HG03460 (cell line): ENCODE measurements at regions not wholly inside any gene's neighbourhood (a gene's known extent, or its start where the extent isn't known, plus 50 kb on each side); places are given as distances from the start of the nearest gene placed in this dataset.

Experiments used
- ATAC-seq: cut with Tn5 transposase; IDR thresholded peaks from one replicate; pipeline ENCODE4 v1.9.1; 2021; ENCODE audit not compliant: unreplicated experiment

DNA sequence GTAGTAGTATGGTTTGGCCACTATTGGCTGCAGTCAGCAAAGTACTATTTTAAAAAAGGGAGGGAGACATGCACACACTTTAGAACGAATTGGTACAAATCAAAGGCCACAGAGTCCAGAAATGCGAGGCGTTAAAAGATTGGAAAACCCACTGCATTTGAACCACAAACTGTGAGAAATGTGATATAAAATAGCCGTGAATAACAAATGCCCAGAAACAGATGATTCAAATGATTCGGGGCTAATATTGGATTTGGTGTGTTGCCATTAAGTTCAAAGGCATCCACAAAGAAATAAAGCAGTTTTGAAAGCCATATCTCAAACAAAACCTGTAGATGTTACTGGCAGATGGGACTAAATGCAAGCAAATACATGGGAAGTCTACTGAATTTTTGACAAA, 140.9 kb upstream of the HMHB1 start:
- no peak for ATAC-seq

GRCh38 chr5:143665866-143666265, 146.1 kb upstream of the HMHB1 start:
- ATAC-seq = no peak

- ATAC-seq = no peak
These were observed 147.3 kb upstream of the HMHB1 start for GRCh38 chr5:143664623-143665022.

GRCh38 chr5:143663872-143664271, 148.1 kb upstream of the HMHB1 start:
- no peak for ATAC-seq

- no peak for ATAC-seq
These were observed 149.9 kb upstream of the HMHB1 start for GRCh38 chr5:143662020-143662419.

DNA sequence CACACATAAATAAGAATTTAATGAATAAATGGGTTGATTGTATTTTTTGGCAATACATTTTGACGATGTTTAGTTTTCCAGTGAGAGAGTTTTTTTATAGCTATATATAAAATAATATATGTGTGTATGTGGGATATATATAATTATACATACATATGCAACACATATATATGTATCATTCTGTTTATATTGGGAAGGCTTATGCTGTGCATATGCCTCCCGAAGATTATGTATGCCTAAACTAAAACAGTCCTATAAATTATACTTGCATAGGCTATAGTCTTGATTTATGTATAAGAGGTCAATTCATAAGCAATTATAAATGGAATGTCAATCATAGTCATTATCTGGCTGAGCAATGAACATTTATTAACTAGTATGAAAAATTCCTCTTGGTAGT, 151.3 kb upstream of the HMHB1 start:
- no peak for ATAC-seq

DNA sequence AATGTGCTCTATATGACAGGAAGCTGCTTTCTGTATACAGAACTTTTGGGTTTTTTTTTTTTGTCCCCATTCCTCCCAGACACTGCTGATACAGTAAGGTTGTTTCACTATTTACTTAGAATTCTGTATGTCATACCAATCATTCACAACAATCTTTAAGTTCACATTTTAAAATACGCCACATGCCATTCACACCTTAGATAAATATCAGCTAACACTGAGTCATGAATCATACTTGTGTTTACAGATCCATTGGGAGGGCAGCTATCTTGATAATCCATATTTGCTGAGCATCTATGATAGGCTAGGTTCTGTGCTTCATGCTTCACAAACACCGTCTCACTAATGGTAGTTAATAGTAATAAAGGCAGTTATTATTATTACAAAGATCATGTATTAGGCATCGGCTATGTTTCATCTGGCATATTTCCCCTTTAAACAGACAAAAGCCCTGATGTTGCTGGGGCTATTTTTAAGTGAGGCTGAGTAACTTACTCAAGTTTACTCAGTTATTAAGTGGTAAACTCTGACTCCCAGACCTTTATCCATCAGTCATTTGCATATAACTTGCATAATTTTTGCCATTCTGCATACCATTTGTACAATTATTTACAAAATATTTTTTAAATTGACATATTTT, 152.2 kb upstream of the HMHB1 start:
- ATAC-seq = no peak

DNA sequence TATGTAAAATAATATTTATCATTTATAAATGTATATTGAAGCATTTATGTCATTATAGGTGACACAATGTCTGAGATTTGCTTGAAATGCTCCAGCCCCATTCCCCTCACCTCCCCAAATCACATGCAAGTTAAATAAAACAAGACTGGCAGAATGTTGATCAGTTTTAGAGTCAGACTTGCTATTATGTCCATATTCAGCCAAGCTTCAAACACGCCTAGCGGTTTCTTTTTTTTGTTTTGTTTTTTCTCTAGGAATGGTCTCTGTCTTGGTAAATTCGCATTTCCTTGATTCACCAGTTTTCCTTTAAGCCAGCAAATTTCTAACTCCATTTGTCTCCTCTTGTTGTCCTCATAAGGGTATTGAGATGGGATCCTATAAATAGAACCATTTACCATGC, 153.0 kb upstream of the HMHB1 start:
- no peak for ATAC-seq

DNA sequence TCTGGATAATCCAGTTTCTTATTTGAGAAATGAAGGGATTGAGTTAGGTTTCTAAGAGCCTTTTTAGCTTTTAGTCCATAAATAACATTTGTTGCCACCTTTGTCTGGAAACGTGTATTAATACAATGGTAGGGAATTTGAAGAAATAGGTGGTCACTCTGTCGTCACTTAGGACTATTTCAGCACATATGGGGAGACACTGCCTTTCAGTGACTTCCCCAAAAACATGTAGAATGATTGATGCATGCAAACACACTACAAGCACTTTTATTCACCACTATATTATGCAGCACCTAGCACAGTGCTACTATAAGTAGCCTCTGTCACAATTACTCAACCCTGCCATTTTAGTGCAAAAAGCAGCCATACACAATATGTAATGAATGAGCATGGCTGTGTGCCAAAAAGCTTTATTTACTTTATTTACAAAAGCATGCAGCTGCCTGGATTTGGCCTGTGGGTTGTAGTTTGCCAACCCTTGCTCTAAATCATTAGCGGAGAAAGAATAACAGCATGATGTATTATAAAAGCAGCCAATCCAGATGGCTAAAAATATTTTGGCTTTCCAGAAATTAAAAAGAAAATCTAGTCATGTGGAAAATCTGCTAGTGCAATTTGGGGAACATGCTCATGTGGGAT, 154.2 kb upstream of the HMHB1 start:
- no peak for ATAC-seq

DNA sequence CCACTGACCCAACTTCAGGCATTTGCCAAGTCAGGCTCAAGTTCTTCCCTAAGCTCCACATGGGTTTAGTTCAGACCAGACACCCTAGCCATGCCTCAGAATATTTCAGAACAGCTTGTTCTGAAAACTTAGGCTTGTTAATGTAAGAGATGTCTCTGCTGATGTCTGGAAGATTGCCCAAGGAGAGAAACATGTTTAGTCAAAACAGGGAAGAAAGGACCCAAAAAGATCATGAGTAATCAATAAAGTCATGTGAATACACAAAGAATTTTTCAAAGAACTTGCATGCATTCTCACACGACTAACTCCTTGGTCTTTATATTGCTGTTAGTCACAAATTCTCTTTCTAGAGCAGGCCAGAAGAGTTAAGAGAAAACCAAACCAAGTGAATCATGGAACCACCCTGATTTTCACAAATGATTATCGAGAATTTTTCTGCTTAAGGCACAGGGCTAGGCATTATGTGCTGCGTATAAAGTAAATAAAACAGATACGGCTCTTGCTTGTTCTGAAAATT, 158.1 kb upstream of the HMHB1 start:
- no peak for ATAC-seq

GRCh38 chr5:143653256-143653655, 158.7 kb upstream of the HMHB1 start:
- no peak for ATAC-seq

GRCh38 chr5:143652108-143652700, 159.8 kb upstream of the HMHB1 start:
- ATAC-seq = no peak

DNA sequence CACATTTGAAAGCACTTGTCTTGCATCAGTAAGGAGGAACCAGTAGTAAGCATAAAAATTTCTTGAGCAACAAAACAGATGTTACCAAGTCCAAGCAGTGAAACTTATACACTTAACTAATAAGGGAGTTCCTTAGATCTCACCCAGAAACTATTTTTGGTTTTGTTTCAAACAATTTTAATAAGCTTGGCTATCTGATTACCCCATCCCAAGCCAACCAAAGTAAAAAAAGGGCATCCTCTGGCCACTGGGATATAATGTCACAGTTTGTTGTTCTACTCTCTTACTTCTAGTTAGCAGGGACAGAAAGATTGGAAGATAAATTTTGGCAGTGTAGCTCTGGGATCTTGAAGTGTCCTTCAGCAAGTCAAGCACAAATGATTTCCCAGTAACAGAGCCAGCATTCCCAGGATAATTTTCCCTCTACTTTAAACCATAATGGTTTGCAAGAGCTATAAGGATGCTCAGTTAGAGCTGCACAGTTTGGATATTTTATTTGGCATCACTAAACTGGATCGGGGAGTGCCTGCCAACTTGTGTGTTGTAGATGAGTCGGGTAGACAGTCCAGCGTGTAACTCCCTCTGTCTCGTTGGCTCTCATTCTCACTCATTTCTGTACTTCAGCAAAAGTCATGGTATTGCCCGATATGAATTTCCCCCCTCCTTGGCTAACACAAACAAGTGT, 161.9 kb upstream of the HMHB1 start:
- ATAC-seq = no peak

- ATAC-seq = no peak
These were observed 163.3 kb upstream of the HMHB1 start for GRCh38 chr5:143648696-143649095.

- ATAC-seq = no peak
These were observed 165.0 kb upstream of the HMHB1 start for GRCh38 chr5:143646961-143647360.

DNA sequence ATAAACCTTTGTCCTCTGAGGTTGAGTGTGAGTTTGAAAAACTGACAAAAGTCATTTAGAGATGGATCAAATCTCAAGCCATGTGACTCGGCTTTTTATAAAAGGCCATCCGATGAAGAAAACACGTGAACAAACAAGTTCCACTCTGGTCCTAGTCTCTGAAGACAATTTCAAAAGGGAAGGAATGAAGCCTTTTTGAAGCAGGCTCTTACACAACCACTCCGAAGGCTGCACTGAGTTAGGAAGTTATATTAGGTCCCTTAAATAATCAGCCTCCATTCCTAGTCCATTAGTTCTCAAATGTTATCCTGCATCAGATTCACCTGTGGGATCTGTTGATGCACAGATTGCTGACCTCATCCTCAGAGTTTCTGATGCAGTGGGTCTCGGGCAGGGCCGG, 166.6 kb upstream of the HMHB1 start:
- no peak for ATAC-seq

DNA sequence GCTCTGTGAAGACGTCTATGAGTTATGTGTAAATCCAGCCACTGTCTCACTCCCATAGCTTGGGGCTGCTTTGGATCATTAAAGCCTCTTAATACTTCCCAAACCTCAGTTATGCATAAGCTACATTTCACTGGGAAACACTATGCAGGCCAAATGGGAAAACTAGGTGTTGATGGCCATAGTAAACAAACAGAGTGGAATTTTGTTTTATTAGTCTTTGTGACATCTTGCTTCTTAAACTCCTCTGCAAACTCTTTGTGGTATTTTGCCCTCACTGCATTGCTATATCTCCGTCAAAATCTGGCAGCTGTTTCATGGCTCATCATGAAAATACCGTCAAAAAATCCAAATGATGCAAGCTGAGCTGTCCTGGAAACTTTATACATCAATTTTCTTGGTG, 167.2 kb upstream of the HMHB1 start:
- no peak for ATAC-seq

GRCh38 chr5:143642791-143643190, 169.2 kb upstream of the HMHB1 start:
- no peak for ATAC-seq

DNA sequence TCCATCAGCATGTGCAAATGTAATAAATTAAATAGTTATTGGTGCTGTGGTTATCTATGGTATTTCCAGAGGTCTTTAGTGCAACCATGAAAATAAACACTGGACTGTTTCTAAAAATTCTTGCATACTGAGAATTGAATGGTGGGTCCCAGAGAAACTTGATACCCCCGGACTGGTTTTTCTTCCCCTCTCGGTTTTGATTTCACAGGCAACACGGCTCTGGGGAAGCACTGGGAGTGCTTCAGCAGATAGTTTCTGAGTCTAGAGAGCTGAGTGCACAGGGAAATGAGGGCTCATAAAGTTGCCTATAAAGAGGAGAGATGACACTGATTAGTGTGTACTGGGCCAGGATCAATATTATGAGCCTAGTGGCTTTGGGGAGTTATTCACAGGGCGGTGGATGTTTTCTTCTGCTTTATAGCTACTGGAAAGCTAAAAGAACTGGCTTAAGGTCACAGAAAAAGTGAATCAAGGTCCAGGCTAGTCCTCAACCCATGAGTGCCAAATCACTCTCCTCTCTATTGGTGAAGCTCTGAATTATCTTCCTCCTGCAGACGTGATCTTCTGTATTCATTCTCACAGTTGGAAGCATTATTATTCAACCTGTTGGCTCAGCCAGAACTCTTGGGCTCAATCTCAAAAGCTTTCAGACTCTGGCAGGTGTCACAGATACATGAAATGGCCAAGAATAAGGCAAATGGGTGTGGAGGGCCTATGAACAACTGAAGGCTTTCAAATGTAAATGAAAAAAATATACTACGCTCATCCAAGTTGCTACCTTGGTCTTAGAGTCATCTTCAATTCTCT, 170.2 kb upstream of the HMHB1 start:
- ATAC-seq = no peak

DNA sequence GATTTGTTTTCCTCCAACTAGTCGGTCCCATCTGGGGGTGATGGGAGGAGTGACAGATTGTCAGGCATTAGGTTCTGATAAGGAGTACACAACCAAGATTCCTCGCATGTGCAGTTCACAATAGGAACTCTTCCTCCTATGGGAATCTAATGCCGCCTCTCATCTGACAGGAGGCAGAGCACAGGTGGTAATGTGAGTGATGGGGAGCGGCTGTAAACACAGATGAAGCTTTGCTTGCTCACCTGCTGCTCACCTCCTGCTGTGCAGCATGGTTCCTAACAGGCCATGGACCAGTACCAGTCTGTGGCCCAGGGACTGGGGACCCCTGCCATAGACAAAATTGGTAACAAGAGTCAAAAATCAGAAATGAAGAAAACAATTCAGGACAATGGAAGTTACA, 173.3 kb upstream of the HMHB1 start:
- no peak for ATAC-seq

GRCh38 chr5:143636931-143637528, 174.9 kb upstream of the HMHB1 start:
- ATAC-seq = no peak
